ENCODE measurements at regions not wholly inside any gene's neighbourhood (a gene's known extent, or its start where the extent isn't known, plus 50 kb on each side); places are given as distances from the start of the nearest gene placed in this dataset.

DNA sequence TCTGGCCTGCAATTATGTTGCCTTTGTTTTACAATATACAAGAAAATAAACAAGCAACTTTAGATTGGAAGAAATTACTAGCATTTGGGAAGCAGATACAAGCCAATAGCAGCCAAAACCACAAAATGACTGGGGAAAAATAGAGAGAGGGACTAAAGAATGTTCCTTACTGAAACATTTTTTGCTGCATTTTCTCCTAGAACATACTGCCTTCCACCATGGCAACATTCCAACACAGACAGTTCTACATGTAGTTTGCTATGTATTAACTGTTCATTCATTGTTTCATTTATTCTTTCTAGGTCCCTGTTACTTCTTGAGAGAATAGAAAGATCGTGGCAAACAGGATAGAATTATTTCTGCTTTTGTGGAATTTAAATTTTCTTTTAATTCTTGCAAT lies 530.2 kb downstream of the RPS29 start:
- Mint-ChIP-seq H3K36me3 (no peaks in the 10 kb centered on the region), H3K4me1 (no peaks in the 10 kb centered on the region), H3K9me3 (peaks cover 0 to 4% (median 0%) of the 10 kb centered on the region in 7 donors), H3K4me3 (no peak overlapping the region), H3K27ac (no peak overlapping the region), H3K27me3 (ENCODE audit: low read depth in 3 of 3) (no peaks in the 10 kb centered on the region)
- no peak overlapping the region for H2AFZ ChIP-seq (ENCODE audit: insufficient read depth, low read depth, low read length, poor library complexity, severe bottlenecking)
- no peaks in the 10 kb centered on the region for H3K79me2 ChIP-seq (ENCODE audit: insufficient read depth, low read length)
- H3K27ac ChIP-seq (ENCODE audit: low read depth in 1 of 2, low read length in 2 of 2), result no peak overlapping the region
- no peaks in the 10 kb centered on the region for H3K36me3 ChIP-seq (replicated peaks in 1 of 2; ENCODE audit: control insufficient read depth in 1 of 2, insufficient read depth in 2 of 2, low read length in 2 of 2)
- intact Hi-C loops (cut with micrococcal nuclease), result no loop called here
- H3K9me3 ChIP-seq (replicated peaks in 1 of 2; ENCODE audit: control insufficient read depth in 1 of 2, insufficient read depth in 1 of 2, low read length in 2 of 2), result no peaks in the 10 kb centered on the region
- no peak overlapping the region for H3K4me2 ChIP-seq (replicated peaks; ENCODE audit: extremely low read depth, low read length, poor library complexity, severe bottlenecking)
- H3K9ac ChIP-seq (ENCODE audit: insufficient read depth, low read length, poor library complexity, severe bottlenecking), result no peak overlapping the region
- no peak for DNase-seq
- no peak overlapping the region for H3K4me3 ChIP-seq (replicated peaks in 1 of 3; ENCODE audit: low read depth in 2 of 3, low read length in 3 of 3)
- no peaks in the 10 kb centered on the region for H3K4me1 ChIP-seq (ENCODE audit: control insufficient read depth in 1 of 2, insufficient read depth in 2 of 2, low read length in 2 of 2)
- no CpG with 5 or more reads among the region's 1 CpG for WGBS (ENCODE audit: insufficient coverage)
- TF ChIP-seq, protein P1, sequence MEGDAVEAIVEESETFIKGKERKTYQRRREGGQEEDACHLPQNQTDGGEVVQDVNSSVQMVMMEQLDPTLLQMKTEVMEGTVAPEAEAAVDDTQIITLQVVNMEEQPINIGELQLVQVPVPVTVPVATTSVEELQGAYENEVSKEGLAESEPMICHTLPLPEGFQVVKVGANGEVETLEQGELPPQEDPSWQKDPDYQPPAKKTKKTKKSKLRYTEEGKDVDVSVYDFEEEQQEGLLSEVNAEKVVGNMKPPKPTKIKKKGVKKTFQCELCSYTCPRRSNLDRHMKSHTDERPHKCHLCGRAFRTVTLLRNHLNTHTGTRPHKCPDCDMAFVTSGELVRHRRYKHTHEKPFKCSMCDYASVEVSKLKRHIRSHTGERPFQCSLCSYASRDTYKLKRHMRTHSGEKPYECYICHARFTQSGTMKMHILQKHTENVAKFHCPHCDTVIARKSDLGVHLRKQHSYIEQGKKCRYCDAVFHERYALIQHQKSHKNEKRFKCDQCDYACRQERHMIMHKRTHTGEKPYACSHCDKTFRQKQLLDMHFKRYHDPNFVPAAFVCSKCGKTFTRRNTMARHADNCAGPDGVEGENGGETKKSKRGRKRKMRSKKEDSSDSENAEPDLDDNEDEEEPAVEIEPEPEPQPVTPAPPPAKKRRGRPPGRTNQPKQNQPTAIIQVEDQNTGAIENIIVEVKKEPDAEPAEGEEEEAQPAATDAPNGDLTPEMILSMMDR (IDR thresholded peaks at IDR 0.05), result no peak
- no peaks in the 10 kb centered on the region for H3K27me3 ChIP-seq (ENCODE audit: control insufficient read depth in 2 of 2, insufficient read depth in 2 of 2, low read length in 2 of 2)
- H4K20me1 ChIP-seq (ENCODE audit: insufficient read depth, low read length), result no peaks in the 10 kb centered on the region

- Mint-ChIP-seq H3K36me3 (no peaks in the 10 kb centered on the region), H3K4me3 (no peak overlapping the region), H3K27me3 (ENCODE audit: low read depth in 3 of 3) (no peaks in the 10 kb centered on the region), H3K9me3 (peaks cover 0 to 7% (median 0%) of the 10 kb centered on the region in 7 donors), H3K4me1 (no peaks in the 10 kb centered on the region), H3K27ac (no peak overlapping the region)
- Histone ChIP-seq H2AFZ (ENCODE audit: insufficient read depth, low read depth, low read length, poor library complexity, severe bottlenecking) (no peak overlapping the region), H3K27ac (ENCODE audit: low read depth in 1 of 2, low read length in 2 of 2) (no peak overlapping the region), H3K9me3 (replicated peaks in 1 of 2; ENCODE audit: control insufficient read depth in 1 of 2, insufficient read depth in 1 of 2, low read length in 2 of 2) (no peaks in the 10 kb centered on the region), H4K20me1 (ENCODE audit: insufficient read depth, low read length) (no peaks in the 10 kb centered on the region), H3K36me3 (replicated peaks in 1 of 2; ENCODE audit: control insufficient read depth in 1 of 2, insufficient read depth in 2 of 2, low read length in 2 of 2) (no peaks in the 10 kb centered on the region), H3K4me2 (replicated peaks; ENCODE audit: extremely low read depth, low read length, poor library complexity, severe bottlenecking) (no peak overlapping the region), H3K4me1 (ENCODE audit: control insufficient read depth in 1 of 2, insufficient read depth in 2 of 2, low read length in 2 of 2) (no peaks in the 10 kb centered on the region), H3K79me2 (ENCODE audit: insufficient read depth, low read length) (no peaks in the 10 kb centered on the region), H3K27me3 (ENCODE audit: control insufficient read depth in 2 of 2, insufficient read depth in 2 of 2, low read length in 2 of 2) (no peaks in the 10 kb centered on the region), H3K9ac (ENCODE audit: insufficient read depth, low read length, poor library complexity, severe bottlenecking) (no peak overlapping the region), H3K4me3 (replicated peaks in 1 of 3; ENCODE audit: low read depth in 2 of 3, low read length in 3 of 3) (no peak overlapping the region)
- TF ChIP-seq, protein P1 (IDR thresholded peaks at IDR 0.05), result no peak
- intact Hi-C loops (cut with micrococcal nuclease), result no loop called here
- WGBS (ENCODE audit: insufficient coverage), result no CpG with 5 or more reads among the region's 2 CpGs
- DNase-seq, result no peak
Observed at GRCh38 chr14:49052521-49052920, 533.7 kb downstream of the RPS29 start.
